Occipital lobe (tissue), 1 donor: ENCODE measurements at regions not wholly inside any gene's neighbourhood (a gene's known extent, or its start where the extent isn't known, plus 50 kb on each side); places are given as distances from the start of the nearest gene placed in this dataset.
"Not testable (repeated sequence)": the region's sequence is repeated elsewhere in the genome, so short reads cannot be mapped to it uniquely, and the experiment has no call there.

ENCODE experiments used
- DNase-seq: peaks from one replicate; lab custom pipeline; 2025; lab: John Stamatoyannopoulos, UW

- DNase-seq = no peak
Measured at GRCh38 chr6:85357651-85358050, 92.2 kb upstream of the NT5E start.

GRCh38 chr6:85356743-85357142 lies 93.1 kb upstream of the NT5E start:
- DNase-seq = not testable (repeated sequence)

- no peak for DNase-seq
Measured at GRCh38 chr6:85355816-85356215, 94.1 kb upstream of the NT5E start.

GRCh38 chr6:85354761-85355618 lies 94.9 kb upstream of the NT5E start:
- peak; percentile 29 for DNase-seq

- DNase-seq = no peak
Measured at GRCh38 chr6:85353012-85353411, 96.9 kb upstream of the NT5E start.

- DNase-seq = no peak
Measured at GRCh38 chr6:85348643-85349042, 101.2 kb upstream of the NT5E start.

GRCh38 chr6:85347812-85348211 lies 102.1 kb upstream of the NT5E start:
- DNase-seq = peak; percentile 4

- no peak for DNase-seq
Measured at GRCh38 chr6:85346196-85346595, 103.7 kb upstream of the NT5E start.

- no peak for DNase-seq
Measured at GRCh38 chr6:85344996-85345395, 104.9 kb upstream of the NT5E start.

GRCh38 chr6:85343428-85343827 lies 106.5 kb upstream of the NT5E start:
- no peak for DNase-seq

GRCh38 chr6:85329196-85329595 lies 120.7 kb upstream of the NT5E start:
- DNase-seq = no peak

- DNase-seq = not testable (repeated sequence)
Measured at GRCh38 chr6:85325811-85326210, 124.1 kb upstream of the NT5E start.

- peak; percentile 51 for DNase-seq
Measured at GRCh38 chr6:85323435-85324040, 126.3 kb upstream of the NT5E start.

- DNase-seq = no peak
Measured at GRCh38 chr6:85322446-85323105, 127.3 kb upstream of the NT5E start.

- DNase-seq = no peak
Measured at GRCh38 chr6:85321906-85322305, 128.0 kb upstream of the NT5E start.

- DNase-seq = no peak
Measured at GRCh38 chr6:85314586-85314985, 135.3 kb upstream of the NT5E start.

GRCh38 chr6:85300581-85300980 lies 149.3 kb upstream of the NT5E start:
- DNase-seq = no peak

- no peak for DNase-seq
Measured at GRCh38 chr6:85298553-85298952, 151.3 kb upstream of the NT5E start.

- no peak for DNase-seq
Measured at GRCh38 chr6:85291326-85291725, 158.6 kb upstream of the NT5E start.

- DNase-seq = no peak
Measured at GRCh38 chr6:85287654-85288053, 162.2 kb upstream of the NT5E start.

GRCh38 chr6:85287158-85287557 lies 162.7 kb upstream of the NT5E start:
- no peak for DNase-seq

GRCh38 chr6:85286507-85286906 lies 163.4 kb upstream of the NT5E start:
- DNase-seq = not testable (repeated sequence)

GRCh38 chr6:85285934-85286333 lies 163.9 kb upstream of the NT5E start:
- no peak for DNase-seq
